ENCODE measurements at regions not wholly inside any gene's neighbourhood (a gene's known extent, or its start where the extent isn't known, plus 50 kb on each side); places are given as distances from the start of the nearest gene placed in this dataset.
"Not testable (repeated sequence)": the region's sequence is repeated elsewhere in the genome, so short reads cannot be mapped to it uniquely, and the experiment has no call there.

GRCh38 chr20:19026121-19026878, 186.1 kb upstream of the SLC24A3 start:
- DNase-seq (ENCODE audit: low spot score): no peak

- no peak for DNase-seq (ENCODE audit: low spot score)
Observed at GRCh38 chr20:19026901-19027644, 185.4 kb upstream of the SLC24A3 start.

- no peak for DNase-seq (ENCODE audit: low spot score)
Observed at GRCh38 chr20:19027971-19028370, 184.5 kb upstream of the SLC24A3 start.

GRCh38 chr20:19041787-19042186, 170.7 kb upstream of the SLC24A3 start:
- no peak for DNase-seq (ENCODE audit: low spot score)

GRCh38 chr20:19045371-19045770, 167.1 kb upstream of the SLC24A3 start:
- DNase-seq (ENCODE audit: low spot score): no peak

GRCh38 chr20:19047040-19047950, 165.1 kb upstream of the SLC24A3 start:
- no peak for DNase-seq (ENCODE audit: low spot score)

- DNase-seq (ENCODE audit: low spot score): no peak
Observed at GRCh38 chr20:19047951-19048296, 164.5 kb upstream of the SLC24A3 start.

GRCh38 chr20:19048995-19049501, 163.4 kb upstream of the SLC24A3 start:
- DNase-seq (ENCODE audit: low spot score): no peak

GRCh38 chr20:19049514-19049913, 162.9 kb upstream of the SLC24A3 start:
- no peak for DNase-seq (ENCODE audit: low spot score)

GRCh38 chr20:19056909-19057308, 155.5 kb upstream of the SLC24A3 start:
- no peak for DNase-seq (ENCODE audit: low spot score)

GRCh38 chr20:19064788-19065187, 147.7 kb upstream of the SLC24A3 start:
- not testable (repeated sequence) for DNase-seq (ENCODE audit: low spot score)

- no peak for DNase-seq (ENCODE audit: low spot score)
Observed at GRCh38 chr20:19067986-19068385, 144.5 kb upstream of the SLC24A3 start.

- DNase-seq (ENCODE audit: low spot score): peak; percentile 75
Observed at GRCh38 chr20:19070026-19070425, 142.4 kb upstream of the SLC24A3 start.

GRCh38 chr20:19070681-19071445, 141.6 kb upstream of the SLC24A3 start:
- DNase-seq (ENCODE audit: low spot score): no peak

GRCh38 chr20:19071446-19071725, 141.1 kb upstream of the SLC24A3 start:
- DNase-seq (ENCODE audit: low spot score): no peak

GRCh38 chr20:19071902-19072498, 140.4 kb upstream of the SLC24A3 start:
- DNase-seq (ENCODE audit: low spot score): no peak

- no peak for DNase-seq (ENCODE audit: low spot score)
Observed at GRCh38 chr20:19072988-19073387, 139.5 kb upstream of the SLC24A3 start.

- no peak for DNase-seq (ENCODE audit: low spot score)
Observed at GRCh38 chr20:19073584-19074218, 138.7 kb upstream of the SLC24A3 start.

- no peak for DNase-seq (ENCODE audit: low spot score)
Observed at GRCh38 chr20:19074356-19074755, 138.1 kb upstream of the SLC24A3 start.

- no peak for DNase-seq (ENCODE audit: low spot score)
Observed at GRCh38 chr20:19074828-19075516, 137.5 kb upstream of the SLC24A3 start.
